HUES6 (cell line): ENCODE measurements at regions not wholly inside any gene's neighbourhood (a gene's known extent, or its start where the extent isn't known, plus 50 kb on each side); places are given as distances from the start of the nearest gene placed in this dataset.
"Not testable (repeated sequence)": the region's sequence is repeated elsewhere in the genome, so short reads cannot be mapped to it uniquely, and the experiment has no call there.

ENCODE experiments used
- H3K27ac ChIP-seq: 2 replicates; pipeline ENCODE4 v1.7.0; 2013; ENCODE audit warnings: low read depth, mild to moderate bottlenecking, low read length, inconsistent platforms
- H3K27me3 ChIP-seq: 2 replicates; pipeline ENCODE4 v1.6.1; 2013; ENCODE audit warnings: low read length; ENCODE audit not compliant: control insufficient read depth, insufficient read depth
- H3K36me3 ChIP-seq: 2 replicates; pipeline ENCODE4 v1.6.1; 2013; ENCODE audit warnings: low read length; ENCODE audit not compliant: control insufficient read depth, insufficient read depth
- H3K4me1 ChIP-seq: 2 replicates; pipeline ENCODE4 v1.6.1; 2013; ENCODE audit warnings: low read length; ENCODE audit not compliant: control insufficient read depth, insufficient read depth
- H3K4me3 ChIP-seq: 2 replicates; pipeline ENCODE4 v1.5.1; 2013; ENCODE audit warnings: low read depth, low read length
- H3K9ac ChIP-seq: one replicate; pipeline ENCODE4 v1.6.1; 2013; ENCODE audit warnings: mild to moderate bottlenecking, low read length
- H3K9me3 ChIP-seq: 2 replicates; pipeline ENCODE4 v1.6.1; 2013; ENCODE audit warnings: low read depth, low read length; ENCODE audit not compliant: control insufficient read depth, insufficient read depth

DNA sequence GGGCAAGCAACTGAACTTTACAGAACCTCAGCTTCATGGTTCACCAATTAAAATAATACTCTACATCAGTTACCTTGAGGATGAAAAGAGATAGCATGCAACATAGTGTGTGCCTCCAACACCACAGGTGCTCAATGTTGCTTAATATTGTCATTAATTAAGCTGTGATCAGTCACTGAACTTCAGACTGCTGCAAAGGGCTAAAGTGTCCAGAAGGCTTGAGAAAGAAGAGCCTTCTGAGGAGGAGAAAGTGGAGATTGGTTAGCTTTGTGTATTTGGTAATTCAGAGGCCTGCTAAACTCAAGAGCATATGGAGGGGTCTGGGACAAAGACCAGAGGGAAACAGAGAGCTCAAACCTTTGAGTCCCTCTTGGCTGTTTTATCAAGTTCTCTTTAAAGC is 66.3 kb upstream of the SELENOP start:
- no peak overlapping the region for H3K4me3 ChIP-seq
- H3K36me3 ChIP-seq, result no peaks in the 10 kb centered on the region
- H3K9me3 ChIP-seq, result no peaks in the 10 kb centered on the region
- no peaks in the 10 kb centered on the region for H3K27me3 ChIP-seq
- no peak overlapping the region for H3K27ac ChIP-seq
- no peak overlapping the region for H3K9ac ChIP-seq
- no peaks in the 10 kb centered on the region for H3K4me1 ChIP-seq

DNA sequence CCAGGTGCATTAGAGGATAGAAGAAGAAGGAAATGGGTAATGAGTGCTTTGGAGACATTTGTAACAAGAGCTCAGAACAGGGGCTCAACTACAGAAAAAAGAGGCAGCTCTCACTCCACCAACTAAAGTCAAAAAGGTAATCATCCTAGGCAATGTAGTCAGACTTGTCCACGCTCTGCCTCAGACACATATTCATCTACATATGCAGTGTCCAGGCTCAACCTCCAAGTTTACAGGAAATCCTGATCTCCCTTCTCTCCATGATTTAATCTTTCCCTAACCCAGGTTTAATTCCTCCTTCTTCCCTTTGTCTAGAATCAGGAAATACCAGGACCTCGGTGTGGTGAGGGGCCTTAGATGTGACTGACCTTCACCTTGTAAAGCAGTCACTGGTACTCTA is 65.7 kb upstream of the SELENOP start:
- Histone ChIP-seq H3K27ac (no peak overlapping the region), H3K27me3 (no peaks in the 10 kb centered on the region), H3K9me3 (no peaks in the 10 kb centered on the region), H3K9ac (no peak overlapping the region), H3K4me3 (no peak overlapping the region), H3K36me3 (no peaks in the 10 kb centered on the region), H3K4me1 (no peaks in the 10 kb centered on the region)

DNA sequence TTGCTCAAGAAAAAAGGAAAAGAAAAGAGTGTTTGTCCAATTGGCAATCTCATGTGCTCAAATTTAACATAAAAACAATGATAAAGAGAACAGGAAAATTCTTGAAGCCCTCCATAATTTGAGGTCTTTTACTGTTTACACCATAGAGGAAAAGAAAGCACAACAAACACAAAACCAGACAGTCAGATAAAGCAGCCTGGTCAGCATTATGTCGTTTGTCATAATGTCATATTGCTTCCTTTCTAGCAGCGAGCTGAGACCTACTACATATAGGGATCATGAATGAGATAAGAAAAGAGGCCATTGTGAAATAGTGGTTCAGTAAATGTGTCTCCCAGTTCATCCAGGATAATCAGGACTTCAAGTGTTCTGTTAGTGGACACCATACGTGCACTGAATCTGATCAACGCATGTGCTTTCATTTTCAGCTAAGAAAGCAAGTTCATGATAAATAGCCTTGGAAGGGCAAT is 64.7 kb upstream of the SELENOP start:
- H3K27ac ChIP-seq, result no peak overlapping the region
- no peaks in the 10 kb centered on the region for H3K27me3 ChIP-seq
- no peak overlapping the region for H3K9ac ChIP-seq
- no peaks in the 10 kb centered on the region for H3K4me1 ChIP-seq
- no peak overlapping the region for H3K4me3 ChIP-seq
- no peaks in the 10 kb centered on the region for H3K9me3 ChIP-seq
- H3K36me3 ChIP-seq, result no peaks in the 10 kb centered on the region

GRCh38 chr5:42875785-42876374 is 64.2 kb upstream of the SELENOP start:
- Histone ChIP-seq H3K36me3 (no peaks in the 10 kb centered on the region), H3K9me3 (no peaks in the 10 kb centered on the region), H3K27me3 (no peaks in the 10 kb centered on the region), H3K9ac (no peak overlapping the region), H3K4me1 (peaks cover 2% of the 10 kb centered on the region; the same call in 1 of the 2 replicates), H3K27ac (no peak overlapping the region), H3K4me3 (no peak overlapping the region)

GRCh38 chr5:42875211-42875610 is 63.5 kb upstream of the SELENOP start:
- Histone ChIP-seq H3K4me1 (peaks cover 7% of the 10 kb centered on the region; the same call in 1 of the 2 replicates), H3K27me3 (no peaks in the 10 kb centered on the region), H3K36me3 (no peaks in the 10 kb centered on the region), H3K27ac (no peak overlapping the region), H3K9me3 (no peaks in the 10 kb centered on the region), H3K4me3 (no peak overlapping the region), H3K9ac (no peak overlapping the region)

- no peaks in the 10 kb centered on the region for H3K27me3 ChIP-seq
- no peak overlapping the region for H3K27ac ChIP-seq
These were observed 63.0 kb upstream of the SELENOP start for GRCh38 chr5:42874621-42875198.

DNA sequence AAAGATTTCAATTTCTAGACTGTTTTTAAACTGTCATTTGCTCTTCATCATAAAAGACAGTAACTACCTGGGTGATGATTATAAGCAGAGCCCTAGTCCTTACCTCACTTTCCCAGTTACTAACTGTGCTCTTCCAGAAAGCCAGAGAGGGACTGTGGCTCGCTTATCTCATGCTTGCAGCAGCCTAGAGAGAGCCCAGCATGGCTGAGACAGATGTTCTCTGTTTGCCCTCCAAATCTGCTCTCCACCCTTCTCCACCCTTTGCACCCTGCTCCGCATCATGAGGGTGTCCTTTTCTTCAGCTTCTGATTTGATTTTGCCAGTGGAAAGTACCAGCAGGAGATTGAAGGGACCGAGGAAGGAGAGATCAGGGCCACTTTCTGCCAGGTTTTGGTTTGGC is 61.2 kb upstream of the SELENOP start:
- Histone ChIP-seq H3K36me3 (no peaks in the 10 kb centered on the region), H3K9ac (no peak overlapping the region), H3K4me1 (peaks cover 7% of the 10 kb centered on the region; the same call in 1 of the 2 replicates), H3K27ac (no peak overlapping the region), H3K27me3 (no peaks in the 10 kb centered on the region), H3K9me3 (no peaks in the 10 kb centered on the region), H3K4me3 (no peak overlapping the region)

More at GRCh38 chr5:42874621-42875198, 63.0 kb upstream of the SELENOP start:
- no peaks in the 10 kb centered on the region for H3K9me3 ChIP-seq
- H3K9ac ChIP-seq, result no peak overlapping the region
- no peak overlapping the region for H3K4me3 ChIP-seq
- peaks cover 7% of the 10 kb centered on the region; the same call in 1 of the 2 replicates for H3K4me1 ChIP-seq
- no peaks in the 10 kb centered on the region for H3K36me3 ChIP-seq

DNA sequence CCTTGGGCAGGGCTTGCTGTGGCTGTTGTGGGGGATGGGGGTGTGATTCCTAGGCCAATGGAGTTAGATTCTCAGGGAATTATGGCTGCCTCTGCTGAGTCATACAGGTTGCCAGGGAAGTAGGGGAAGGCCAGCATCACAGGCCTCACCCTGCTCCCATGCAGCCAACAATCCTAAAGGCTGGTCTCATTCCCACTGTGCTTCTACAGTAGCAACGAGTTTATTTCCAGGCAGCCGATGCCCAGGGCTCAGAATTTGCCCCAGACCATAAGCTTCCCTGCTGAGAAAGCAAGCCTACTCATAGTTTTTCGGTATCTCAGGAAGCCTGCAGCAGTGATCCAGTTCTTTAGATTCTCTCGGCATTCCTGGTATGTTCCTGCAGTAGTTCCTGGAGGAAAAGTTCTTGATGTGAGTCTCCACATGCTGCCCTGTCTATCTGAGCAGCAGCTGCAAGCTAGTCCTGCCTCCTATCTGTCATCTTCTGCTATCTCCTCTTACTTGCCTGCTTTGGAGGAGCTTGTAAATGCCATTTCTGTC is 59.3 kb upstream of the SELENOP start:
- Histone ChIP-seq H3K4me3 (no peak overlapping the region), H3K4me1 (peaks cover 7% of the 10 kb centered on the region; the same call in 1 of the 2 replicates), H3K27ac (no peak overlapping the region; the same call in 1 of the 2 replicates), H3K27me3 (no peaks in the 10 kb centered on the region), H3K36me3 (no peaks in the 10 kb centered on the region), H3K9ac (no peak overlapping the region), H3K9me3 (no peaks in the 10 kb centered on the region)

DNA sequence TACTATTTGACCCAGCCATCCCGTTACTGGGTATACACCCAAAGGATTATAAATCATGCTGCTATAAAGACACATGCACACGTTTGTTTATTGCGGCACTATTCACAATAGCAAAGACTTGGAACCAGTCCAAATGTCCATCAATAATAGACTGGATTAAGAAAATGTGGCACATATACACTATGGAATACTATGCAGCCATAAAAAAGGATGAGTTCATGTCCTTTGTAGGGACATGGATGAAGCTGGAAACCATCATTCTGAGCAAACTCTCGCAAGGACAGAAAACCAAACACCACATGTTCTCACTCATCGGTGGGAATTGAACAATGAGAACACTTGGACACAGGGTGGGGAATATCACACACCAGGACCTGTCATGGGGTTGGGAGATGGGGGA is 56.7 kb upstream of the SELENOP start:
- not testable (repeated sequence) for H3K4me1 ChIP-seq, H3K27me3 ChIP-seq, H3K27ac ChIP-seq, H3K4me3 ChIP-seq, H3K36me3 ChIP-seq, H3K9ac ChIP-seq, H3K9me3 ChIP-seq

GRCh38 chr5:42864749-42865148 is 53.1 kb upstream of the SELENOP start:
- not testable (repeated sequence) for H3K27me3 ChIP-seq, H3K4me1 ChIP-seq

More at GRCh38 chr5:42864749-42865148, 53.1 kb upstream of the SELENOP start:
- H3K36me3 ChIP-seq, H3K4me3 ChIP-seq, H3K9ac ChIP-seq, H3K27ac ChIP-seq, H3K9me3 ChIP-seq: not testable (repeated sequence)
